Lower leg skin (tissue), 4 donors: ENCODE measurements at regions not wholly inside any gene's neighbourhood (a gene's known extent, or its start where the extent isn't known, plus 50 kb on each side); places are given as distances from the start of the nearest gene placed in this dataset.

ENCODE experiments used
- DNase-seq, 2 donors: peaks; one replicate each; pipeline ENCODE4 v3.0.0-alpha.2; 2019; ENCODE audit warnings: low spot score in 2 of 2
- H3K4me3 ChIP-seq: fragments of 200-600 bp; sonication (generic); 2 replicates; pipeline ENCODE4 v1.5.1; 2017; ENCODE audit warnings: mild to moderate bottlenecking, low read depth; ENCODE audit not compliant: poor library complexity, severe bottlenecking
- POLR2A ChIP-seq, 2 donors: fragments of 450-650 bp; IDR thresholded peaks; one replicate each; pipeline ENCODE4 v1.6.1; 2016 to 2017; ENCODE audit warnings: antibody characterized with exemption in 2 of 2, mild to moderate bottlenecking in 1 of 2, moderate library complexity in 1 of 2
- WGBS, 2 donors: methylation state at CpG; one replicate each; pipeline ENCODE4 v1.1.5; 2018; 5-methylcytosine and 5-hydroxymethylcytosine counted together
- intact Hi-C: fragments of 100-400 bp; cut with DNase I; formaldehyde crosslinking; loops from one replicate; pipeline ENCODE4 v1.15.0; 2023; ENCODE audit warnings: low total_unique reads
- TF ChIP-seq, protein P1 (sequence below), 3 donors: fragments of 450-650 bp; IDR thresholded peaks; one replicate each; pipeline ENCODE4 v1.5.1; 2016; ENCODE audit warnings: antibody characterized with exemption in 3 of 3, mild to moderate bottlenecking in 3 of 3, moderate library complexity in 2 of 3

DNA sequence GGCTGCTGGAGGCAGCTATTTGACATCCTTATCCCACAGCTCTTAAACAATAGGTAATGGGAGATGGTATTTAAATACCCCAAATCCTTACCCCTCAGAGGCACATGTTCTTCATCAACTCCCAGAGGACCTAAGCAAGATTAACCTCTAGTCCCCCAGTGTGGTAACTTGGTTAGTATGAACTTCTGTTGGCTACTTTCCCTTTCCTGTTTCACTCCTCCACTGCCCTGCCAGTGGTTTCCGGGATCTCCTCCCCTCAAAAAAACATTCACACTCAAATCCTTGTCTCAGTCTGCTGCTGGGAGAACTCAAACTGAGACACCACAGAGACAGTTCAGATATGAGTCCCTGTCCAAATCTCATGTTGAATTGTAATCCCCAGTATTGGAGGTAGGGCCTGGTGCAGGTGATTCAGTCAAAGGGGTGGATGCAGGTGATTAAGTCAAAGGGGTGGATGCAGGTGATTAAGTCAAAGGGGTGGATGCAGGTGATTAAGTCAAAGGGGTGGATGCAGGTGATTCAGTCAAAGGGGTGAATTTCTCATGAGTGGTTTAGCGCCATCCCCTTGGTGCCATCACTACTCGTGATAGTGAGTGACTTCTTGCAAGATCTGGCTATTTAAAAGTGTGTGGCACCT lies 335.0 kb upstream of the CTNNB1 start:
- WGBS, 2 donors: 70 to 84% methylated on average over 3 of the region's 3 CpGs
- no peak for TF ChIP-seq POLR2A (IDR thresholded peaks at IDR 0.05)
- TF ChIP-seq, protein P1, sequence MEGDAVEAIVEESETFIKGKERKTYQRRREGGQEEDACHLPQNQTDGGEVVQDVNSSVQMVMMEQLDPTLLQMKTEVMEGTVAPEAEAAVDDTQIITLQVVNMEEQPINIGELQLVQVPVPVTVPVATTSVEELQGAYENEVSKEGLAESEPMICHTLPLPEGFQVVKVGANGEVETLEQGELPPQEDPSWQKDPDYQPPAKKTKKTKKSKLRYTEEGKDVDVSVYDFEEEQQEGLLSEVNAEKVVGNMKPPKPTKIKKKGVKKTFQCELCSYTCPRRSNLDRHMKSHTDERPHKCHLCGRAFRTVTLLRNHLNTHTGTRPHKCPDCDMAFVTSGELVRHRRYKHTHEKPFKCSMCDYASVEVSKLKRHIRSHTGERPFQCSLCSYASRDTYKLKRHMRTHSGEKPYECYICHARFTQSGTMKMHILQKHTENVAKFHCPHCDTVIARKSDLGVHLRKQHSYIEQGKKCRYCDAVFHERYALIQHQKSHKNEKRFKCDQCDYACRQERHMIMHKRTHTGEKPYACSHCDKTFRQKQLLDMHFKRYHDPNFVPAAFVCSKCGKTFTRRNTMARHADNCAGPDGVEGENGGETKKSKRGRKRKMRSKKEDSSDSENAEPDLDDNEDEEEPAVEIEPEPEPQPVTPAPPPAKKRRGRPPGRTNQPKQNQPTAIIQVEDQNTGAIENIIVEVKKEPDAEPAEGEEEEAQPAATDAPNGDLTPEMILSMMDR (IDR thresholded peaks at IDR 0.05): no peak
- intact Hi-C loops: no loop called here

DNA sequence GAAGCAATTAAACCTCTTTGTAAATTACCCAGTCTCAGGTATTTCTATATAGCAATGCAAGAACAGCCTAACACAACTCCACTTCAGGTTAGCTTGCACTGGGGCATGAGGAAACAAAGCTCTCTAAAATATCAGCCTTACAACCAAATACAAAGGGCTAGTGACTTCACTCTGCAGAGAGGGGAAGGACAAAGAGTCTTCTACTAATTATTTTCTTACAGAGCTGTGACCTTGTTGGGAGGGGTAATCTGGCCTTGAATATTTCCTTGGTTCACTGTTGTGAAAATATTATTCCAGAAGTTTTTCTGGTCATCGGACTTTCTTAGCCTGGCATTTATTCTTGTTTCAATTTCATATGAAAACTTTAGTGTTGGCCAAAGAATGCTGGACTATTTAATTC lies 334.4 kb upstream of the CTNNB1 start:
- intact Hi-C loops: no loop called here
- no peak for DNase-seq
- no peak for TF ChIP-seq POLR2A (IDR thresholded peaks at IDR 0.05)
- TF ChIP-seq, protein P1 (IDR thresholded peaks at IDR 0.05): no peak
- WGBS, 2 donors: 56 to 68% methylated on average over 1 of the region's 1 CpG
- H3K4me3 ChIP-seq: no peak overlapping the region

More for the DNA sequence above, 335.0 kb upstream of the CTNNB1 start:
- no peak for DNase-seq
- no peak overlapping the region for H3K4me3 ChIP-seq

DNA sequence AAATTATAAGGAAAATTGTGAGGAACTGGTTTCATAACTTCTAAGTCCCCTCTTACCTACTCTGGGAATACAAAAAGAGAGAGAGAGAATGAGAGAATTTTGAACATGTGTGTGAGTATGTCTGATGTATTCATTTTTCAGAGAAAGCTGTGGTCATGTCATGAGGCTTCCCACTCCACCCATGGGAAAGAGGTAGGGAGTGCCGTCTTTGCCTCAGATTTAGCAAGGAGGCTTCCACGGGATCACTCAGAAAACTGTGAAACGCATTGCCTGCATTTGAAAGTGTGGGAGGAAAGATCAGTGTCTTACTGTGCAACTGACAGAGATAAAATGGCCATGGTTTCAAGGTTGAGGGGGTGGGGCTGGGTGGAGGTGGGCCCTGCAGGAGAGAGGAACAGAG lies 331.5 kb upstream of the CTNNB1 start:
- no peak overlapping the region for H3K4me3 ChIP-seq
- TF ChIP-seq POLR2A (IDR thresholded peaks at IDR 0.05): no peak
- TF ChIP-seq, protein P1 (IDR thresholded peaks at IDR 0.05): no peak
- intact Hi-C loops: no loop called here
- DNase-seq: no peak
- WGBS, 2 donors: 72 to 79% methylated on average over 3 of the region's 3 CpGs

DNA sequence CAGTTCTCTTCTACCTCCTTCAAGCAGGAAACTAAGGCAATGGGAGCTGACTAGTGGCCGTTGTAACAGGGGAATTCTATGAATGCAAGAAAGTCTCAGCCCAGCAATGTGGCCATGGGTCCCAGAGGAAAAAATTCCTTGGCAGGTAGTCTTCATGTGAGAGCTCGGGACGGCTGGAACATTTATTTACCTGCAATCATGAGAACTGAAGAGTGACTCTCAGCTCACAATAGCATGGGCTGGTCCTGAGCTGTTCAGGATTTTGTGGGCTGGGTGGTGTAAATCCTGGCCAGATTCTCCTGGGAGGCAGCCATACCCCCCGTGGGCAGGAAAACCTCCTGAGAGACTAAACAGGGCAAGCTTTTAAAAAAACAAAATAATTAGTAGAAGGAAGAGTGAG lies 330.3 kb upstream of the CTNNB1 start:
- intact Hi-C loops: no loop called here
- no peak overlapping the region for H3K4me3 ChIP-seq
- 43 to 60% methylated on average over 4 of the region's 4 CpGs for WGBS, 2 donors

DNA sequence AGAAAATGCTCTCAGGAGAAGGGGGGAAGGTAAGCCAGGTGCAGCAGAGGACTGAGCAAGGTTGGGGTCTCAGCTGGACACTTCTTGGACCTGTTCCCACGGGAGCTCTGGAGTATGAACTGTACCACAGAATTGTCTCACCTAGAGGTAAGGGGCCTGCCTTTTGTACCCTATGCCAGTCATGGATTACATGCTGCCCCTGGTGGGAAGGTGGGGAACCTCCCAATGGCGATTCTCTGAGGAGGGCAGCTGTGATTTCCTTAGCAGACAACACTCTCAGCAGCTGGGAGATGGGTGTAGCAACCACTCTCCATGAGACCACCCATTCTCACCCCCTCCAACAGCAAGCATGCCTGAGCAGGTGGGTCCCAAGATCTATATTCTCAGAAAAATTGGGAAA lies 329.4 kb upstream of the CTNNB1 start:
- TF ChIP-seq, protein P1 (IDR thresholded peaks at IDR 0.05): no peak
- TF ChIP-seq POLR2A (IDR thresholded peaks at IDR 0.05): no peak
- WGBS, 2 donors: 69 to 70% methylated on average over 2 of the region's 2 CpGs
- no peak for DNase-seq
- no peak overlapping the region for H3K4me3 ChIP-seq
- intact Hi-C loops: no loop called here

More for the DNA sequence above, 330.3 kb upstream of the CTNNB1 start:
- TF ChIP-seq, protein P1 (IDR thresholded peaks at IDR 0.05): no peak
- no peak for TF ChIP-seq POLR2A (IDR thresholded peaks at IDR 0.05)
- no peak for DNase-seq

DNA sequence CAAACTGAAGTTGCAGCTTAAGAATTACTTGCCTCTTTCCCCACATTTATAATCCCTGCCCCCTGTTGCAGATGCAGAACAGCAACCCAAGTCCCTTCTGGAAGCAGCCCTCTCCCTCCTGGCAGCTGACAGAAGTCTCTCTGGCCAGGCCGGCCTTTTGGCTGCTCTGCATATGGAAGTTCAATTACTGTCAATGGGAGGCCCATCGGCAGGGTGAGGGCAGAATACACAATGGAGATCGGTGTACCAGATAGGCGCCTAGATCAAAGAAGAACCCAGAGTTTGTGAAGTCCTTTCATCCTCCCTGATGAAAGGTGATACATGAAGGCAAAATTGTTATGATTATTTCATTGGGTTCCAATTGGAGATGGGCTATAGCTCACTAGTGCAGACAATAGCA lies 327.9 kb upstream of the CTNNB1 start:
- no peak overlapping the region for H3K4me3 ChIP-seq
- 71 to 73% methylated on average over 4 of the region's 4 CpGs for WGBS, 2 donors
- intact Hi-C loops: no loop called here
- TF ChIP-seq, protein P1 (IDR thresholded peaks at IDR 0.05): no peak
- no peak for TF ChIP-seq POLR2A (IDR thresholded peaks at IDR 0.05)
- DNase-seq: no peak
